Anterior cingulate cortex (tissue), 58 donors: ENCODE measurements at regions not wholly inside any gene's neighbourhood (a gene's known extent, or its start where the extent isn't known, plus 50 kb on each side); places are given as distances from the start of the nearest gene placed in this dataset.
"Not testable (repeated sequence)": the region's sequence is repeated elsewhere in the genome, so short reads cannot be mapped to it uniquely, and the experiment has no call there.

Experiments
- DNase-seq, 58 donors: peaks; one replicate each; lab custom pipeline; 2025; lab: John Stamatoyannopoulos, UW

GRCh38 chr1:70809069-70809468 is 238.5 kb downstream of the PTGER3 start:
- DNase-seq, result peak in 5 of 58 donors; percentile 1 to 39 (median 3)

GRCh38 chr1:70811815-70812214 is 235.8 kb downstream of the PTGER3 start:
- no peak for DNase-seq

GRCh38 chr1:70812442-70813109 is 235.0 kb downstream of the PTGER3 start:
- DNase-seq, result no peak

- no peak for DNase-seq
Measured at GRCh38 chr1:70818401-70818800, 229.2 kb downstream of the PTGER3 start.

GRCh38 chr1:70819231-70819630 is 228.4 kb downstream of the PTGER3 start:
- no peak for DNase-seq

GRCh38 chr1:70819785-70820184 is 227.8 kb downstream of the PTGER3 start:
- no peak for DNase-seq

GRCh38 chr1:70820396-70820795 is 227.2 kb downstream of the PTGER3 start:
- no peak for DNase-seq

GRCh38 chr1:70820995-70821394 is 226.6 kb downstream of the PTGER3 start:
- no peak for DNase-seq

GRCh38 chr1:70826428-70826827 is 221.2 kb downstream of the PTGER3 start:
- no peak for DNase-seq

GRCh38 chr1:70827030-70827429 is 220.6 kb downstream of the PTGER3 start:
- no peak for DNase-seq

GRCh38 chr1:70828177-70828576 is 219.4 kb downstream of the PTGER3 start:
- DNase-seq, result no peak

GRCh38 chr1:70834365-70834764 is 213.3 kb downstream of the PTGER3 start:
- not testable (repeated sequence) for DNase-seq

GRCh38 chr1:70836456-70836855 is 211.2 kb downstream of the PTGER3 start:
- DNase-seq, result no peak

GRCh38 chr1:70840260-70840953 is 207.2 kb downstream of the PTGER3 start:
- no peak for DNase-seq

GRCh38 chr1:70842562-70842961 is 205.1 kb downstream of the PTGER3 start:
- no peak for DNase-seq

- DNase-seq, result no peak
Measured at GRCh38 chr1:70843452-70843851, 204.2 kb downstream of the PTGER3 start.

- no peak for DNase-seq
Measured at GRCh38 chr1:70847013-70847412, 200.6 kb downstream of the PTGER3 start.

- no peak for DNase-seq
Measured at GRCh38 chr1:70855203-70855602, 192.4 kb downstream of the PTGER3 start.

- no peak for DNase-seq
Measured at GRCh38 chr1:70856201-70856600, 191.4 kb downstream of the PTGER3 start.

- no peak for DNase-seq
Measured at GRCh38 chr1:70863239-70863638, 184.4 kb downstream of the PTGER3 start.

GRCh38 chr1:70864302-70864701 is 183.3 kb downstream of the PTGER3 start:
- DNase-seq, result no peak

- DNase-seq, result no peak
Measured at GRCh38 chr1:70866542-70867264, 180.9 kb downstream of the PTGER3 start.
